Endothelial cell of umbilical vein (primary cell): ENCODE measurements at regions not wholly inside any gene's neighbourhood (a gene's known extent, or its start where the extent isn't known, plus 50 kb on each side); places are given as distances from the start of the nearest gene placed in this dataset.

Experiments used
- BruUV-seq: library from RNA; stranded (reverse); fragments of 400-500 nt; replicated peaks from 2 replicates; lab custom pipeline; 2021; lab: Mats Ljungman, UMichigan
- CTCF ChIA-PET: fragments of 300-600, 350-600 bp; sonication (Branson Sonifier 250); formaldehyde crosslinking; loops from one replicate; lab custom pipeline; 2021; ENCODE audit warnings: antibody characterized with exemption, inconsistent platforms; lab: Charles Lee
- POLR2A ChIA-PET: fragments of 300-600, 350-600 bp; sonication (Branson Sonifier 250); formaldehyde crosslinking; loops from one replicate; lab custom pipeline; 2021; ENCODE audit warnings: antibody characterized with exemption, inconsistent platforms; lab: Charles Lee
- DNase-seq: peaks from one replicate; pipeline ENCODE4 v3.0.0-alpha.2; 2011; ENCODE audit warnings: low read depth, low spot score
- FAIRE-seq: peaks from 2 replicates; lab custom pipeline; 2011; peaks lifted over from hg19 to GRCh38; lab: Jason Lieb, UNC
- H2AFZ ChIP-seq: 2 replicates; pipeline ENCODE4 v1.6.0; 2012; ENCODE audit warnings: low read depth, low read length, control low read depth, inconsistent platforms
- H3K27ac ChIP-seq: 2 replicates; pipeline ENCODE4 v1.5.1; 2011; ENCODE audit warnings: low read depth, mild to moderate bottlenecking, control low read depth, low read length, moderate library complexity; ENCODE audit not compliant: insufficient read depth
- H3K27me3 ChIP-seq, 2 experiments: 2 replicates each; pipeline versions ENCODE4 v1.6.0 to v1.6.1; 2011; ENCODE audit warnings: low read length in 2 of 2, mixed read lengths in 1 of 2; ENCODE audit not compliant: control insufficient read depth in 2 of 2, insufficient read depth in 2 of 2
- H3K36me3 ChIP-seq, 2 experiments: 2 replicates in 1 of 2; 3 replicates in 1 of 2; pipeline ENCODE4 v1.5.1; 2011; ENCODE audit warnings: low read length in 2 of 2, mild to moderate bottlenecking in 1 of 2, moderate library complexity in 1 of 2; ENCODE audit not compliant: control insufficient read depth in 2 of 2, insufficient read depth in 2 of 2; ENCODE audit errors: extremely low read depth in 1 of 2
- H3K4me1 ChIP-seq: 3 replicates; pipeline ENCODE4 v1.5.1; 2011; ENCODE audit warnings: mild to moderate bottlenecking, low read length; ENCODE audit not compliant: control insufficient read depth, insufficient read depth; ENCODE audit errors: extremely low read depth
- H3K4me2 ChIP-seq: 2 replicates; pipeline ENCODE4 v1.6.1; 2011; ENCODE audit warnings: low read length, control low read depth, mixed read lengths; ENCODE audit not compliant: insufficient read depth
- H3K4me3 ChIP-seq, 3 experiments: fragments of 200-600 bp in 1 of 3; sonication (generic), shearing (Covaris generic) in 1 of 3; replicated peaks in 1 of 3; 2 replicates each; pipeline ENCODE4 v1.5.1; 2011 to 2016; ENCODE audit warnings: control low read depth in 3 of 3, low read length in 3 of 3, mild to moderate bottlenecking in 2 of 3, inconsistent platforms in 1 of 3, low read depth in 1 of 3, moderate library complexity in 1 of 3; ENCODE audit not compliant: insufficient read depth in 1 of 3
- H3K79me2 ChIP-seq: 2 replicates; pipeline ENCODE4 v1.6.0; 2012; ENCODE audit warnings: low read length, inconsistent platforms; ENCODE audit not compliant: control insufficient read depth, insufficient read depth
- H3K9ac ChIP-seq: replicated peaks from 2 replicates; pipeline ENCODE3; 2011; ENCODE audit warnings: low read length, control low read depth; ENCODE audit not compliant: insufficient read depth; ENCODE audit errors: extremely low read depth
- H3K9me1 ChIP-seq: replicated peaks from 3 replicates; pipeline ENCODE4 v1.6.0; 2011; ENCODE audit warnings: mild to moderate bottlenecking, low read length; ENCODE audit not compliant: control insufficient read depth, insufficient read depth; ENCODE audit errors: extremely low read depth
- H3K9me3 ChIP-seq: replicated peaks from 2 replicates; pipeline ENCODE4 v1.5.1; 2012; ENCODE audit warnings: low read length, inconsistent platforms; ENCODE audit not compliant: control insufficient read depth, insufficient read depth
- H4K20me1 ChIP-seq: replicated peaks from 2 replicates; pipeline ENCODE3; 2011; ENCODE audit warnings: mild to moderate bottlenecking, low read length; ENCODE audit not compliant: control insufficient read depth, insufficient read depth; ENCODE audit errors: extremely low read depth
- EZH2 ChIP-seq: IDR thresholded peaks from 2 replicates; pipeline ENCODE4 v1.6.1; 2012; ENCODE audit warnings: borderline replicate concordance, low read depth, mild to moderate bottlenecking, moderate library complexity, low read length, inconsistent platforms; ENCODE audit not compliant: severe bottlenecking
- FOS ChIP-seq: IDR thresholded peaks from 2 replicates; pipeline ENCODE4 v1.6.1; 2011; ENCODE audit warnings: mild to moderate bottlenecking, low read length, moderate library complexity, borderline replicate concordance; ENCODE audit not compliant: insufficient read depth
- GATA2 ChIP-seq: IDR thresholded peaks from 2 replicates; pipeline ENCODE4 v1.7.0; 2011; ENCODE audit warnings: low read depth, mild to moderate bottlenecking, moderate library complexity, mixed read lengths, low read length; ENCODE audit not compliant: insufficient read length, insufficient read depth
- JUN ChIP-seq: IDR thresholded peaks from 2 replicates; pipeline ENCODE4 v1.6.1; 2011; ENCODE audit warnings: borderline replicate concordance, low read depth; ENCODE audit not compliant: insufficient read length, insufficient read depth
- MAX ChIP-seq: IDR thresholded peaks from 2 replicates; pipeline ENCODE4 v1.6.1; 2011; ENCODE audit not compliant: insufficient read depth, insufficient read length
- MYC ChIP-seq: IDR thresholded peaks from one replicate; pipeline ENCODE4 v1.6.1; 2011; ENCODE audit warnings: mild to moderate bottlenecking, low read depth, low read length
- POLR2A ChIP-seq: IDR thresholded peaks from 2 replicates; pipeline ENCODE4 v1.6.1; 2012; ENCODE audit warnings: low read depth, mild to moderate bottlenecking, control low read depth, low read length
- POLR2AphosphoS5 ChIP-seq: IDR thresholded peaks from 2 replicates; pipeline ENCODE4 v1.6.1; 2012; ENCODE audit warnings: low read depth, mild to moderate bottlenecking, control low read depth, low read length, moderate library complexity; ENCODE audit not compliant: insufficient read depth
- dilution Hi-C: fragments of 300-500 bp; cut with MboI; formaldehyde crosslinking; loops from one replicate; pipeline ENCODE4 v1.15.0; 2019; ENCODE audit warnings: low sequenced_read_pairs; ENCODE audit not compliant: extremely low pct_ligation_motif_present
- intact Hi-C: fragments of 100-400 bp; cut with micrococcal nuclease; formaldehyde crosslinking; loops from one replicate; pipeline ENCODE4 v1.10.0; 2022
- TF ChIP-seq, protein P1 (sequence below), 2 donors: IDR thresholded peaks; 1 replicate in 1 of 2; 2 replicates in 1 of 2; pipeline ENCODE4 v1.5.1; 2011; ENCODE audit warnings: low read length in 2 of 2, mild to moderate bottlenecking in 2 of 2, moderate library complexity in 2 of 2, control low read depth in 1 of 2, inconsistent platforms in 1 of 2, low read depth in 1 of 2; ENCODE audit not compliant: insufficient read depth in 1 of 2; ENCODE audit errors: extremely low read depth in 1 of 2

- dilution Hi-C loops (no loop called here), intact Hi-C loops (no loop called here)
- no TSS peak for BruUV-seq
- Histone ChIP-seq H2AFZ (no peak overlapping the region), H3K9ac (no peak overlapping the region), H3K4me1 (no peaks in the 10 kb centered on the region), H4K20me1 (no peaks in the 10 kb centered on the region), H3K9me3 (no peaks in the 10 kb centered on the region), H3K27me3 (no peaks in the 10 kb centered on the region), H3K36me3 (no peaks in the 10 kb centered on the region), H3K9me1 (no peaks in the 10 kb centered on the region), H3K4me2 (no peak overlapping the region), H3K27ac (no peak overlapping the region), H3K4me3 (no peak overlapping the region), H3K79me2 (no peaks in the 10 kb centered on the region)
- no peak for TF ChIP-seq JUN
- no peak for TF ChIP-seq POLR2AphosphoS5
- no peak for TF ChIP-seq MYC
- TF ChIP-seq EZH2: no peak
- TF ChIP-seq POLR2A: no peak
- TF ChIP-seq, protein P1, sequence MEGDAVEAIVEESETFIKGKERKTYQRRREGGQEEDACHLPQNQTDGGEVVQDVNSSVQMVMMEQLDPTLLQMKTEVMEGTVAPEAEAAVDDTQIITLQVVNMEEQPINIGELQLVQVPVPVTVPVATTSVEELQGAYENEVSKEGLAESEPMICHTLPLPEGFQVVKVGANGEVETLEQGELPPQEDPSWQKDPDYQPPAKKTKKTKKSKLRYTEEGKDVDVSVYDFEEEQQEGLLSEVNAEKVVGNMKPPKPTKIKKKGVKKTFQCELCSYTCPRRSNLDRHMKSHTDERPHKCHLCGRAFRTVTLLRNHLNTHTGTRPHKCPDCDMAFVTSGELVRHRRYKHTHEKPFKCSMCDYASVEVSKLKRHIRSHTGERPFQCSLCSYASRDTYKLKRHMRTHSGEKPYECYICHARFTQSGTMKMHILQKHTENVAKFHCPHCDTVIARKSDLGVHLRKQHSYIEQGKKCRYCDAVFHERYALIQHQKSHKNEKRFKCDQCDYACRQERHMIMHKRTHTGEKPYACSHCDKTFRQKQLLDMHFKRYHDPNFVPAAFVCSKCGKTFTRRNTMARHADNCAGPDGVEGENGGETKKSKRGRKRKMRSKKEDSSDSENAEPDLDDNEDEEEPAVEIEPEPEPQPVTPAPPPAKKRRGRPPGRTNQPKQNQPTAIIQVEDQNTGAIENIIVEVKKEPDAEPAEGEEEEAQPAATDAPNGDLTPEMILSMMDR (IDR thresholded peaks at IDR 0.05; ENCODE audit: extremely low read depth in 1 of 2, insufficient read depth in 1 of 2, low read depth in 1 of 2, low read length in 2 of 2): no peak
- no peak for TF ChIP-seq GATA2
- no peak for TF ChIP-seq MAX
- TF ChIP-seq FOS: no peak
- ChIA-PET POLR2A (no interaction called here), CTCF (interaction anchor here (1.1 kb wide), 1 partner anchor 10 kb away, joined by 3 read pairs; no protein-coding TSS in a partner anchor)
- no peak for DNase-seq
- FAIRE-seq: no peak
Measured at GRCh38 chr3:118011910-118012309, 1022.7 kb downstream of the IGSF11 start.
